GM23248 (cell line): ENCODE measurements at regions not wholly inside any gene's neighbourhood (a gene's known extent, or its start where the extent isn't known, plus 50 kb on each side); places are given as distances from the start of the nearest gene placed in this dataset.
"Not testable (repeated sequence)": the region's sequence is repeated elsewhere in the genome, so short reads cannot be mapped to it uniquely, and the experiment has no call there.

Experiments used
- DNase-seq: peaks from one replicate; pipeline ENCODE4 v3.0.0-alpha.2; 2015
- H2AFZ ChIP-seq: fragments of 200-600 bp; sonication (generic); 2 replicates; pipeline ENCODE4 v1.6.1; 2016; ENCODE audit warnings: antibody characterized with exemption
- H3F3A ChIP-seq: fragments of 200-600 bp; sonication (generic); 2 replicates; pipeline ENCODE4 v1.6.1; 2016; ENCODE audit warnings: mild to moderate bottlenecking, antibody characterized with exemption, mixed run types; ENCODE audit not compliant: insufficient read depth
- H3K27ac ChIP-seq: fragments of 200-600 bp; sonication (generic); 2 replicates; pipeline ENCODE4 v1.5.1; 2016; ENCODE audit warnings: mild to moderate bottlenecking
- H3K27me3 ChIP-seq: fragments of 200-600 bp; sonication (generic); replicated peaks from 2 replicates; pipeline ENCODE4 v1.6.1; 2016; ENCODE audit warnings: mild to moderate bottlenecking; ENCODE audit not compliant: insufficient read depth
- H3K36me3 ChIP-seq: fragments of 200-600 bp; sonication (generic); 2 replicates; pipeline ENCODE4 v1.6.1; 2016; ENCODE audit warnings: low read depth, mild to moderate bottlenecking
- H3K4me1 ChIP-seq: fragments of 200-600 bp; sonication (generic); 2 replicates; pipeline ENCODE4 v1.6.1; 2016; ENCODE audit warnings: mild to moderate bottlenecking; ENCODE audit not compliant: insufficient read depth
- H3K4me2 ChIP-seq: fragments of 200-600 bp; sonication (generic); one replicate; pipeline ENCODE4 v1.6.1; 2016; ENCODE audit warnings: mild to moderate bottlenecking; ENCODE audit not compliant: unreplicated experiment
- H3K4me3 ChIP-seq: fragments of 200-600 bp; sonication (generic); 2 replicates; pipeline ENCODE4 v1.5.1; 2016; ENCODE audit warnings: mild to moderate bottlenecking
- H3K79me2 ChIP-seq: fragments of 200-600 bp; sonication (generic); 2 replicates; pipeline ENCODE4 v1.6.1; 2016; ENCODE audit warnings: mild to moderate bottlenecking; ENCODE audit not compliant: insufficient read depth
- H3K9ac ChIP-seq: fragments of 200-600 bp; sonication (generic); 2 replicates; pipeline ENCODE4 v1.6.1; 2016; ENCODE audit warnings: mild to moderate bottlenecking
- H3K9me2 ChIP-seq: fragments of 200-600 bp; sonication (generic); 2 replicates; pipeline ENCODE4 v1.6.1; 2016; ENCODE audit warnings: mixed run types, mild to moderate bottlenecking, moderate library complexity; ENCODE audit not compliant: insufficient read depth
- H3K9me3 ChIP-seq: fragments of 200-600 bp; sonication (generic); one replicate; pipeline ENCODE4 v1.6.1; 2017; ENCODE audit warnings: low read depth
- H4K20me1 ChIP-seq: fragments of 200-600 bp; sonication (generic); 2 replicates; pipeline ENCODE4 v1.6.0; 2016; ENCODE audit not compliant: insufficient read depth
- EZH2 ChIP-seq: fragments of 200-600 bp; sonication (generic); IDR thresholded peaks from 2 replicates; pipeline ENCODE4 v1.6.1; 2018; ENCODE audit warnings: antibody characterized with exemption, mild to moderate bottlenecking; ENCODE audit not compliant: insufficient read depth, poor library complexity, severe bottlenecking
- EZH2phosphoT487 ChIP-seq: fragments of 200-600 bp; sonication (generic); IDR thresholded peaks from 2 replicates; pipeline ENCODE4 v1.6.1; 2018; ENCODE audit warnings: antibody characterized with exemption, moderate library complexity, mild to moderate bottlenecking, low read depth; ENCODE audit not compliant: insufficient read depth
- WGBS, 2 experiments: methylation state at CpG; one replicate each; pipeline ENCODE4 v1.1.6; 2015 to 2017; ENCODE audit warnings: low lambda C conversion rate in 2 of 2, low coverage in 1 of 2; ENCODE audit errors: missing lambda C conversion rate in 2 of 2; 5-methylcytosine and 5-hydroxymethylcytosine counted together
- in situ Hi-C: fragments of 300-500 bp; cut with MboI; formaldehyde crosslinking; loops from 2 replicates; pipeline ENCODE4 v1.15.0; 2020

DNA sequence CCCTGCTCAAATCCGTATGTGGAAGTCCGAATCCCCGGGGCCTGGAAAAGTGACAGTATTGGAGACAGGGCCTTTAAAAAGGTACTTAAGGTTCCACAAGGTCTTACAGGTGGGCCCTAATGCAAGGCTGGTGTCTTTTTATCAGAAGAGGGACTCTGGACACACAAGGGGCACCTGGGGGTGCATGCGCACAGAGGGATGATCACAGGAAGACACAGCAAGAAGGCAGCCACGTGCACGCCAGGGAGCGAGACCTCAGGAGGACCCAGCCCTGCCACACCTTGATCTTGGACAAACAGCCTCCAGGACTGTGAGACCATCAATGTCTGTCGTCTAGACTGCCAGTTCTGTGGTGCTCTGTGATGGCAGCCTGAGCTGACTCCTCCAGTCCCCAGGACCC lies 96.5 kb downstream of the SHANK2 start:
- Histone ChIP-seq H2AFZ (no peak overlapping the region), H3K79me2 (no peaks in the 10 kb centered on the region), H3K9ac (no peak overlapping the region), H3K27ac (no peak overlapping the region), H4K20me1 (no peaks in the 10 kb centered on the region), H3K4me3 (no peak overlapping the region), H3K9me2 (no peaks in the 10 kb centered on the region), H3F3A (no peaks in the 10 kb centered on the region), H3K4me1 (no peaks in the 10 kb centered on the region), H3K27me3 (no peaks in the 10 kb centered on the region; the same call in 1 of the 2 replicates), H3K4me2 (no peak overlapping the region), H3K36me3 (no peaks in the 10 kb centered on the region), H3K9me3 (no peaks in the 10 kb centered on the region)
- 56 to 61% methylated on average over 8 of the region's 8 CpGs for WGBS, 2 experiments
- in situ Hi-C loops = no loop called here
- TF ChIP-seq EZH2 (no peak), EZH2phosphoT487 (no peak)
- no peak for DNase-seq

DNA sequence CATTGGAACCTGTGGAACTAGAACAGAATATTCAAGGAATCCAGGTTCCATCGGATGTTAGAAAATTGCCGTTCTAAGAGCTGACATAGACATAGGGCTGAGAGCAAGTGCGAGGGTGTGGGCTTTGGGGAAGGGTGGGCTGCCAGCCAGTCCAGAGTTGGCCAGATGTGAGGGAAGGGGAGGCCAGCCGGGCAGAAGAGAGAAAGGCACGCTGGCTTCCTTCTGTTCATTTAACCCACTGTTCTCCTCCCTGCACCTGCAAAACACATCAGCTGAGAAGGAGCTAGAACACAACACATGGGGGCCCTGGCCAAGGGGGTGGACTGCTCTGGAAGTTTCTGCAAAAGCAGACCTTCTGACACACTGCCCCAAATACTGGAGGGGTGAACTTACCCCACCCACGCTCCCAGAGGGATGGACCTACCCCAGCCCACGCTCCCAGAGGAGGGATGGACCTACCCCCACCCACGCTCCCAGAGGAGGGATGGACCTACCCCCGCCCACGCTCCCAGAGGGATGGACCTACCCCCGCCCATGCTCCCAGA lies 98.0 kb downstream of the SHANK2 start:
- no peak for TF ChIP-seq EZH2
- no peak for TF ChIP-seq EZH2phosphoT487
- no peak overlapping the region for H3K27ac ChIP-seq
- 8 to 44% methylated on average over 4 to 11 of the region's 11 CpGs for WGBS, 2 experiments
- H3K36me3 ChIP-seq = no peaks in the 10 kb centered on the region
- DNase-seq = no peak
- no peak overlapping the region for H3K4me2 ChIP-seq
- H3K9me2 ChIP-seq = no peaks in the 10 kb centered on the region
- in situ Hi-C loops = no loop called here
- no peak overlapping the region for H3K4me3 ChIP-seq
- H3K79me2 ChIP-seq = no peaks in the 10 kb centered on the region
- no peaks in the 10 kb centered on the region; the same call in 1 of the 2 replicates for H3K27me3 ChIP-seq
- H3K9me3 ChIP-seq = no peaks in the 10 kb centered on the region
- H3F3A ChIP-seq = no peaks in the 10 kb centered on the region
- H3K9ac ChIP-seq = no peak overlapping the region
- H3K4me1 ChIP-seq = no peaks in the 10 kb centered on the region
- H2AFZ ChIP-seq = no peak overlapping the region
- H4K20me1 ChIP-seq = no peaks in the 10 kb centered on the region

DNA sequence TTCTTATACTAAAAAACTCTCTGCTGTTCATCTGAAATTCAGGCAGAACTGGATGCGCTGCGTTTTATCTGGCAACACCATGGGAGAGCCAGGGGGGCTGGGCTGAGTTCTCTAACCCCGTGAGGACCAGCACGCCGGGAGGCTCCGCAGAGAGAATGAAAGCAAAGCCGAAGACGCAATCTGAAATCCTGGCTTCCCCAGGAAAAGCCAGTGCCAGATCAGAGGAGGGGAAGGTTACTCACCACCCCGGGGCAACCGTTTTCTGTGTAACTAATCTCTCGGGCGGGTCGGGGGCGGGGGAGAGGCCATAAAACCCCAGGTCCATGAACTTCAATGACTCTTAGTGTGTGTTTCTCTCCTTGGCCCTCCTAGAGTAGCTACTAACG lies 99.4 kb downstream of the SHANK2 start:
- peak overlapping the region; percentile 47; the same call in 1 of the 2 replicates for H2AFZ ChIP-seq
- WGBS, 2 experiments = 1 to 2% methylated on average over 15 of the region's 15 CpGs
- H3F3A ChIP-seq = no peaks in the 10 kb centered on the region
- H3K9ac ChIP-seq = peak overlapping the region; percentile 29; the same call in 1 of the 2 replicates
- in situ Hi-C loops = no loop called here
- no peaks in the 10 kb centered on the region; the same call in 1 of the 2 replicates for H3K27me3 ChIP-seq
- no peaks in the 10 kb centered on the region for H3K4me1 ChIP-seq
- no peak overlapping the region for H3K27ac ChIP-seq
- DNase-seq = peak; percentile 62
- no peaks in the 10 kb centered on the region for H3K9me3 ChIP-seq
- H3K9me2 ChIP-seq = no peaks in the 10 kb centered on the region
- peak overlapping the region; percentile 81 for H3K4me2 ChIP-seq
- TF ChIP-seq EZH2 (no peak), EZH2phosphoT487 (no peak)
- no peaks in the 10 kb centered on the region for H4K20me1 ChIP-seq
- H3K4me3 ChIP-seq = peak overlapping the region; percentile 65
- no peaks in the 10 kb centered on the region for H3K36me3 ChIP-seq
- no peaks in the 10 kb centered on the region for H3K79me2 ChIP-seq

DNA sequence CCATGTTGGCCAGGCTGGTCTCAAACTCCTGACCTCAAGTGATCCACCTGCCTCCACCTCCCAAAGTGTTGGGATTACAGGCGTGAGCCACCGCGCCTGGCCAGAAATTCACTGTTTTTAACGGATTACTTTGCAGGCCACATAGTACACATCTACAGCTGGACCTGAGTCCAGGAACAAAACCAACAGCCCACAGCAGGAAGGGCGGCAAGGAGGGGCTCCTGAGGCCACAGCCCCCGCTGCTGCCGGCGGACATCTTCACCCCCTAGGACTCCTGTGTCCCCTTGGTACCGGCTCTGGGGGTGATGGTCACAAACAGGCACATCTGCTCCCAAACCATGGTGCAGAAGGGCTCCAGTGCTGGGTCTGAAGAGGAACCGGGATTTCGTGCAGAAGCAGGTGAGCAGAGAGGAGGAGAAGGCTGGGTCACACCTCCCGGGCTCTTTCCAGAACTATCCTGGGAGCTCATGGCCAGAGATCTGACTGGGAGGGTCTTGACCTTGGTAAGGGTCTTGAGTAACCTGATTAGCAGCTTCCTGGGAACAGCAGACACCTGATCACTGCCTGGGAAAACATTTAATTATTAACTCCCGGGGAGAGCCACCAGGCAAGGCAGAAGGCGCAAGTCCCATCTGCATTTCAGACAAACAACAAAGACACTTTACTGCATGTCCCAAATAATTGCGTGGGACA lies 99.9 kb downstream of the SHANK2 start:
- H3K9me3 ChIP-seq, DNase-seq, H3F3A ChIP-seq, H3K27ac ChIP-seq, H3K79me2 ChIP-seq, H4K20me1 ChIP-seq, H3K4me1 ChIP-seq, H3K9me2 ChIP-seq, in situ Hi-C loops, H3K36me3 ChIP-seq, H3K27me3 ChIP-seq: not testable (repeated sequence)
- H3K4me3 ChIP-seq = peak overlapping the region; percentile 65
- peak overlapping the region; percentile 81 for H3K4me2 ChIP-seq
- peak overlapping the region; percentile 47; the same call in 1 of the 2 replicates for H2AFZ ChIP-seq
- peak overlapping the region; percentile 29; the same call in 1 of the 2 replicates for H3K9ac ChIP-seq
- WGBS, 2 experiments = 40 to 46% methylated on average over 15 of the region's 15 CpGs
